Retinal pigment epithelial cell (primary cell): ENCODE measurements at regions not wholly inside any gene's neighbourhood (a gene's known extent, or its start where the extent isn't known, plus 50 kb on each side); places are given as distances from the start of the nearest gene placed in this dataset.

Source experiments
- DNase-seq: peaks from one replicate; pipeline ENCODE4 v3.0.0-alpha.2; 2010; ENCODE audit warnings: low read depth
- H3K4me3 ChIP-seq: 2 replicates; pipeline ENCODE4 v1.5.1; 2011; ENCODE audit warnings: mild to moderate bottlenecking, low read length, control low read depth, moderate library complexity
- CTCF ChIP-seq: conservative IDR thresholded peaks from 2 replicates; pipeline ENCODE4 v1.5.1; 2011; ENCODE audit warnings: low read depth, low read length, control low read depth, inconsistent platforms

DNA sequence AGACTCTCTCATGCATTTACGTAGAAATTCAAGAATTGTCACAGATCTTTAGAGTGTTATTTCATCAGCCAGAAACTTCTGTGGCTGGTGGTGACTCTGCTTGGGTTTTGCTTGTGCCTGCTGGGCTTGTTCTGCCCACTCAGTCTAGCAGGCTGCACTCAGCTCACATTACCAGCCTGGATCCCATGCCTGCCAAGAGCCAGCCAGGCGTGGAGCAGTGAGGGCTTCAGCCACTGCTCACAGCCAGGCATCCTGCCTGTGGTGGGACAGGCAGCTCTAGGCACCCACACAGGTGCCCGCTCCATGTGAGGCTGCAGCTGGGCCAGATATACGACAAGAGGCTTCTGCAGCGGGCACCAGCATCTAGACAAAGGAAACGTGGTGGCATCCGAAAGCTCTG is 1213.3 kb upstream of the RAG2 start:
- no peak for DNase-seq
- H3K4me3 ChIP-seq, result no peak overlapping the region
- TF ChIP-seq CTCF, result no peak

DNA sequence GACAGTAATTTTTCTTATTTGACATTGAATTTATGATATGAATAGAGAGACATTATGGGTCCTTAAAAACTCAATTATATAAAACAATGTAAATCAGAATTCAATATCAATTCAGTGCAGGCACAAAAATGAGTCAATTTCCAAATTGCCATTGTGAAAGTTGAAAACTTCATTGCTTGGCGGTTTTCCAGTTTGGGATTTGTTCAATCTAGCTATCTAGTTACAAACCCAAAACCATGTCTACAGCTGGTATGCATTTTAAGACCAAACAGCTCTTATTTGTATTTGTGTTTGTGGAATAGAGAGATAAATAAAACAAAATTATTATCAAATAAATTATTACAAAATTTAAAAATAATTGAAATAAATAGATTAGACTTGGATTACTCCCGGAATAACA is 1206.6 kb upstream of the RAG2 start:
- no peak overlapping the region for H3K4me3 ChIP-seq
- no peak for TF ChIP-seq CTCF
- DNase-seq, result no peak

DNA sequence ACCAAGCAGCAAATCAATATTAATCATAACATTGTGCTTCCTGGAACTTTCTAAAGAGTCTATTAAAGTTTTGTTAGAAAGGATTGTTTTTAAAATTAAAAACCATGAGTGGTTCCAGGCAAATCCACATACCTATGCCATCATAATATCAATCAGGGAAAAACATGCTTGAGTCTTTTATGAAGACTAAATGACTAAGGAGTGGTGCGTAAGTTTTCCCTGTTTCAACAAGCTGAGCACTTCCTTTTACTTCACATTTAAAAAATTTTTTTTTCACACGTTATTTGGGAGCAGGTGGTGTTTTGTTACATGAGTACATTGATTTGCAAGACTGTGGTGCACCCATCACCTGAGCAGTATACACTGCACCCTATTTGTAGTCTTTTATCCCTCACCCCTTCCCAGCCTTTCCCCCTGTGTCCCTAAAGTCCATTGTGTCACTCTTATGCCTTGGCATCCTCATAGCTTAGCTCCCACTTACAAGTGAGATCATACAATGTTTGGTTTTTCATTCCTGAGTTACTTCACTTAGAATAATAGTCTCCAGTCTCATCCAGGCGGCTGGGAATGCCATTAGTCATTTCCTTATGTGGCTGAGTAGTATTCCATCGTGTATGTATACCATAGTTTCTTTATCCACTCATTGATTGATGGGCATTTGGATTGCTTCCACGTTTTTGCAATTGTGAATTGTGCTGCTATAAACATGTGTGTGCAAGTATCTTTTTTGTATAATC is 1190.3 kb upstream of the RAG2 start:
- no peak for TF ChIP-seq CTCF
- no peak for DNase-seq

DNA sequence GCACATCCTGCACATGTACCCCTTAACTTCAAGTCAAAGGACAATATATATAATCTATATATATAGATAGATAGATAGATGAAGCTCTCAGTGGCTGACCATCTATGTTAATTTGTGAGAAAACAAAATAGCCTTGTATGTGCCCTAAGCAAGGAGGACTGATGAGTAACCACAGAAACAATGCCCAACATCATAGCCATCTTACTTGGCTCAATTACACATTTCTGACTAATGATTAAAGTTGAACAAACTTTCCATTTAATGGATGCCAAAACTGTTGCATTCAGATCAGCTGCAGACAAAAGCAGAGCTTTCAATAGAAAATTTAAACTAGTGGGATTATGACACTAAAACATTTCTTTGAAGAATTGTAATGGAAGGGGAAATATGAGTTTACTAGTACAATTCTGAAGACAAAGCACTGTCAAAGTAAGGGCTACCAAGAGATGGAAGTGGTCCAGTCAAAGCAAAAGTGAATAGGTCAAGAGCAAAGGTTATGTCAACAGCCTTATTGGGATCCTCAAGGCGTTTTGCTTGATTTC is 1188.2 kb upstream of the RAG2 start:
- no peak for DNase-seq
- TF ChIP-seq CTCF, result no peak
- H3K4me3 ChIP-seq, result no peak overlapping the region

More for the DNA sequence above, 1190.3 kb upstream of the RAG2 start:
- no peak overlapping the region for H3K4me3 ChIP-seq

- no peak for DNase-seq
- no peak for TF ChIP-seq CTCF
- no peak overlapping the region for H3K4me3 ChIP-seq
Observed at GRCh38 chr11:37774441-37774840, 1176.4 kb upstream of the RAG2 start.

GRCh38 chr11:37770145-37770544 is 1172.1 kb upstream of the RAG2 start:
- no peak overlapping the region for H3K4me3 ChIP-seq
- no peak for TF ChIP-seq CTCF
- DNase-seq, result no peak

DNA sequence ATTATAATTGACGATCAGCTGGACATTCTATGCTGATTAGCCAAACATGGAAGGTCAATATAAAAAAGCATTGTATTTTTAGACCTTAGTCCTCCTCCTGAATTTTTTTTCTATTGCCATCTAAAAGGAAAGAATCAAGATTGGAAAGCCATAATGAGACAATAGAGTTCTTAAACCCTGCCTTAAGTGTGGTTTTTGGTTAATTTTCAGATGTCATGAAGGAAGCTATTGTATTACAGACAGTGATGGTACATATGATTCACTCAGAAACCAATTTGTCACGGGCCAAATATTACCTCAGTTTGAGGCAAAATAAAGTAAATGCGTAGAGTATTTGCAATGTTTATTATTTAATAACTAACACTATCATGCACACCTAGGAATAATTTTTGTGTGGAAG is 1164.0 kb upstream of the RAG2 start:
- TF ChIP-seq CTCF, result no peak
- no peak overlapping the region for H3K4me3 ChIP-seq
- no peak for DNase-seq
